Activated CD8-positive, alpha-beta memory T cell treated with anti-CD3 and anti-CD28 coated beads, Interleukin-2, amount 50 U/mL, for 1 hour (primary cell): ENCODE measurements at regions not wholly inside any gene's neighbourhood (a gene's known extent, or its start where the extent isn't known, plus 50 kb on each side); places are given as distances from the start of the nearest gene placed in this dataset.

ENCODE experiments used
- DNase-seq: peaks from one replicate; pipeline ENCODE4 v3.0.0-alpha.2; 2020; ENCODE audit errors: extremely low read depth

GRCh38 chr21:35938446-35938845, 121.9 kb downstream of the SETD4 start:
- no peak for DNase-seq

GRCh38 chr21:35933466-35933865, 126.9 kb downstream of the SETD4 start:
- DNase-seq: no peak

- no peak for DNase-seq
Measured at GRCh38 chr21:35932232-35932911, 128.0 kb downstream of the SETD4 start.

DNA sequence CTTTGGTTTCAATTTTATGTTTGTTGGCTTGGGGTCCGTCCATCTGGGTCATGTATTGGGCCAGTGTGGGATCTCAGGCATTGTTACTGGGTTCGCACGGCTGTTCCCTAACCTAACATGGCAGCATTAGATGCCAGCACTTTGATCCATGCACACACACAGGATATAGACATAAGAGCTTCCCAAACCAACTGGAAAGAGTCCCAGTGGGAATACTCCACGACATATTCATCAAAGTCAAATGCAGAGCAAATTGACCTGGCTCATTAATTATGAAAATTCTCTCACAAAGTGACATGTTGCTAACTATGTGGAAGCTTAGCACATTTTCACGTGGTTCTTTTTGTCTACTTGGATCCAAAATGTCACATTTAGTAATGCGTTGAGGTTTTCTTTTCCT, 130.4 kb downstream of the SETD4 start:
- DNase-seq: no peak

- no peak for DNase-seq
Measured at GRCh38 chr21:35927262-35927661, 133.1 kb downstream of the SETD4 start.

DNA sequence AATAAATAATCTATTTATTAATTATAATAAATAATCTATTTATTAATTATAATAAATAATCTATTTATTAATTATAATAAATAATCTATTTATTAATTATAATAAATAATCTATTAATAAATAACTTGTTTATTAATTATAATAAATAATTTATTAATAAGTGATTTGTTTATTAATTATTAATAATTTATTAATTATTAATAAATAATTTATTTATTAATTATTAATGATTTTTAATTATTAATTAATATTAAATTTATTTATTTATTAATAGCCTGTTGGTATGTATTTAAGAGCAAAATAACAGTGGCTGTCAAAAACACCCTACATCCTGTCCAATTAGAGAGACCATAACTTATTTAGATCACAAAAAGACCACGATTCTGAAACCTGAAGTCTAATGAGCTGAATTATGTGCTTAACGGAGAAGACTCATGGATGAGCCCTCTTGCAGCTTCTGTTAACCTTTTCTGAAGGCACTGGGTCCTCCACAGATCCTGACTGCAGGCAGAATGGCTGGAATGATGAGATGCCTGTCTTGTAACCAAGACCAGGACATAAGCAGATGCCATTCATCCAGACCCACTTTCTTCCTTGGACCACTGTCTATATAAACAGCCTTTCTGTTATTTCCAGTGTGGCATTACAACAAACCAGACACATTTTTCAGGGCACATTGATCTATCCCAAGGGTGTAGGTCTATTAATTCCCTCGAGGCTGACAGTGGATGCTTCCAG, 134.2 kb downstream of the SETD4 start:
- no peak for DNase-seq

DNA sequence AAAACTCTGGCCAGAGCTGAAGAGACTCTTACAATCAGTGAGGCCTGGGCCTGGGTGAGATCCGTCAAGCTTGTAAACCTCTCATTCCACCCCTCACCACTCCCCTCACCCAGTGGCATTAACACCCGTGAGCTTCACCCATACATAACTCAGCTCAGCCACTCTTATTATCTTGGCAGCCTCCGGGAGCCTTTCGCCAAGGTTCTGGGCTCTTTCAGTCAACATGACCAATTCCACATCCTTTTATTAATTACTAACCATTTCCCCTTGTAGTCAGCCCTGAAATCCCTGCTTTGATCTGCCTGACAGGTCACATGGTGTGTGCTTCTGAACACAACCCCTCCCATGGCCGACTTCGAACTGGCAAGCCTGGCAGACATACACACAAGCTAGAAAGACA, 134.8 kb downstream of the SETD4 start:
- no peak for DNase-seq

- no peak for DNase-seq
Measured at GRCh38 chr21:35924714-35925301, 135.5 kb downstream of the SETD4 start.

GRCh38 chr21:35923971-35924370, 136.4 kb downstream of the SETD4 start:
- no peak for DNase-seq

DNA sequence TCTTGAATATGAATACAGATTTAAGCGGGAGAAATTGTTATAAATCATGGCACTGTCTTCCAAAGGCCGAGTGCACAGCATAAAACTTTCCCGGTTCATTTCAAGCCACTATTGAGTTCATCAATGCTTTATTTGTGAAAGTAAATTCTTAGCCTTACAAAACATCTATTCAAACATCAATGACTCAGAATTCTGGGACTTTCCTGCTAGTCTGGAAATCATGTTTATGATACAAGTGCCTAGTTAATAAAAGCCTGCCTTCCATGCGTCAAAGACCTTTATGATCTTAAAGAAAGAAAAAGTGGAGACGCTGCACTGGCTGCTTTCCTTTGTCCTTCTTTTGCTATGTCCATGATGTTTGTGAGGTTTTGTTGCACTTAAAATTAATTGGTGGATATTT, 137.7 kb downstream of the SETD4 start:
- DNase-seq: no peak

GRCh38 chr21:35921471-35921870, 138.9 kb downstream of the SETD4 start:
- no peak for DNase-seq

- no peak for DNase-seq
Measured at GRCh38 chr21:35920436-35920835, 139.9 kb downstream of the SETD4 start.

DNA sequence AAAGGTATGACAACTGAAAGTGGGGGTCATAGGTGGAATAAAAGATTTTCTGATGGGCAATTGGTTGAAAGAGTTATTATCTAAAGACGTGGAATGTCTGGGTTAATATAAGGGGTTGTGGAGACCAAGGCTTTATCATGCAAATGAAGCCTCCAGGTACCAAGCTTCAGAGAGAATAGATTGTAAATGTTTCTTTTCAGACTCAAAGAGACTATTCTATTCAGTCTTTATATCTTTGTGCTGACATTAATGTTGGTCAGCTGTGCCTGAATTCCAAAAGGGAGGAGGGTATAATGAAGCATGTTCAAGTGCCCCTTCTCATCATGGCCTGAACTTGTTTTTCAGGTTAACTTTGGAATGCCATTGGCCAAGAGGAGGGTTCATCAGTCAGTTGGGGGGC, 145.3 kb downstream of the SETD4 start:
- DNase-seq: no peak

GRCh38 chr21:35911412-35912191, 148.7 kb downstream of the SETD4 start:
- no peak for DNase-seq

GRCh38 chr21:35909456-35910223, 150.7 kb downstream of the SETD4 start:
- DNase-seq: no peak

GRCh38 chr21:35908311-35909078, 151.8 kb downstream of the SETD4 start:
- no peak for DNase-seq

DNA sequence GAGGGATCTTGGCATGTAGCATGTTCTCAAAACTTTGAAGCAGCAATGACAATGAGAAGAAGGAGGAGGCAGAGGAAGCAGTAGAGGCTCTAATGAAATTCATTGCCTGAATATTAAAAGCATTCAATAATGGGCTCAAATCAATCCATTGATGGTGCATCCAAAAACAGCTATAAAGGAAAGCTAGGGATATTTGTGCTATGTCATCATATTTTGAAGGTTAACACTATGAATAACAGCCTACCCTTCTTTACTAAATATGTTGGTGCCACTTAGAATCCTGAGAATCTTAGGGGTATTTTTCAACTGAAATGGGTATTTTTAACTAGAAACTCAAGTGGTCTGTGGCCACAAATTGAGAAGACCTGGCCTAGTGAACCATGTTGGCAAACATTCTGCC, 153.7 kb downstream of the SETD4 start:
- DNase-seq: no peak

DNA sequence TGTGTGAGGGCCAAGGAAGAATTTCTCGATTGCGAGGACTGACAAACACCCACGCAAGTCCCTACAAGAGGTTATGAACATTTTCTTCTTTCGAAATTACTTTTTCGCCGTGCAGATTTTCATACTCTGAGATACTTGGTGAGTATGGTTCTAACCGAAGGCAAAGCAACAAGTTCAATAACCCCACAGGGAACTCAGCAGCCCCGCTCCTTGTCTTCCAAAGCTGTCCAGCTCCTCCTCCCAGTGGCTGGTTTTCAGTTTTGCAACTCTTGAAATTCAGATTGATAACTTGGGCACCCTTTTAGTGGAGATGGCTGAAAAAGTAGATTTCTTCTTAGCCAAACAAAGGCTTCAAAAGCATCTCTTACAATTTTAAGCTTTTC, 154.4 kb downstream of the SETD4 start:
- DNase-seq: no peak

- no peak for DNase-seq
Measured at GRCh38 chr21:35905096-35905962, 155.0 kb downstream of the SETD4 start.

- no peak for DNase-seq
Measured at GRCh38 chr21:35900539-35900938, 159.8 kb downstream of the SETD4 start.
